Cardiac septum (tissue), 1 donor: ENCODE measurements at regions not wholly inside any gene's neighbourhood (a gene's known extent, or its start where the extent isn't known, plus 50 kb on each side); places are given as distances from the start of the nearest gene placed in this dataset.

ENCODE experiments used
- DNase-seq: peaks from one replicate; pipeline ENCODE4 v3.0.0-alpha.2; 2020; ENCODE audit warnings: low spot score
- intact Hi-C: fragments of 100-400 bp; cut with DNase I; formaldehyde crosslinking; loops from one replicate; pipeline ENCODE4 v1.14.0; 2022
- donor health status: DM: no; HTN: no; CAD: no.

DNA sequence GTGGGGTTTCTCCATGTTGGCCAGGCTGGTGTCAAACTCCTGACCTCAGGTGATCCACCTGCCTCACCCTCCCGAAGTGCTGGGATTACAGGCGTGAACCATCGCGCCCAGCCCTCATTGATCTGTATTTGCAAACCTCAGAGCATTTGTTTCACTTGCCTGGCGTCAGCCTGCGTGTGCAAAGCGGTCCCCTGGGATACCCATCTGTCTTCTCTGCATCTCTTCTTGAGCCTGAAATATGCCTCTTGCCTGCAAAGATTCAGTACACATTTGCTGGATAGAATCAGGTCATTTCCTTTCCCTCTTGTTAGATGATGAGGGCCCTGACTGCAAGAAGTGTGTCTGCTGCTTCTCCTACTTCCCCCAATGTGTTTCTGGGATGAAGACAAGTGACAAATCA lies 1291.0 kb downstream of the TBC1D22A start:
- intact Hi-C loops: no loop called here
- DNase-seq: no peak

DNA sequence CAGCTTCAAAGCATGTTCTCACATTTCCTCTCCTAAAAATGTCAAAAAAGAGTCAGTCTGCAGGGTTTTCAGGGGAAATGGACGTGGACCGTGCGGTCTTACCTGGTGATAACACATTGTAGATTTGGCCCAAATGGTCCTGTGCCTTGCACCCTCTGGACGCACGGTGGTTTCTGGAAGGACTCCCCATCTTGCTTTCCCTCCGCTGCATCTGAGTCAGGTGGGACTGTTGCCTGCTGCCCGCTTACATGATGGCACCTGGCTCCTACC lies 1290.1 kb downstream of the TBC1D22A start:
- DNase-seq: no peak
- intact Hi-C loops: no loop called here

DNA sequence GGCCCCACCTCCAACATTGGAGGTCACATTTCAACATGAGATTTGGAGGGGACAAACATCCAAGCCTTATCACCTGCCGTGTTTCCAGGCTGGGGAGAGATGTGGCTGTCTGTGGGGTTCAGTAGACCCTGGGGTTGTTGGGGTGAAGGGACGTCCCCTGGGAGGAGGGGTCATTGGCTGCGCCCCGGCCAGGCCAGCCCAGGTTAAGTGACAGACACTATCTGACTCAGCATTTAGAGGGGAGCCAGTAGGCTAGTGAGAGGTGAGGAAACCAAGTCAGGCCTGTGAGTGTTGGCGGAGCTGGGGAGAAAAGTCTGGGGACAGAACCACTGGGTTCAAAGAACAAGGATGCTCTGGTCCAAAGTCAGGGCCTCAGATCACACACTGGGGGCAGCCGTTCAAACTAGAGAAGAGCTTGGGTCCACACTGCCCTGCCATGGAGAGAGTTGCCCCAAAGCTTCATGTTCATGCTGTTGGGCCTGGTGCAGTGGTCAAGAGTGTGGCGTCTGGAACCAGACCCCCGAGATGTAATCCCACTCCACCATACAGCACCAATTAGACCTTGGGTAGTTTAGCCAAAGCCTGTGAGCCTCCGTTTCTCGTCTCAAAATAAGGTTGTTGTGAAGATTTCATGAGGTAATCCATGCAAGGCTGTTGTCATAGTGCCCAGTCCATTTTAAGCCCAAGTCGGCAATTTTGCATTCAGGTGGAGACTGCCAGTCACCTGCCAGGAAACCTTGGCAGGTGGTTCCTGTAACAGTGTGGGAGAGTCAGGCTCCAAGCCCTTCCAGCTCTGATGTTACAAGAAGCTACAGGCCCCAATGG lies 1289.6 kb downstream of the TBC1D22A start:
- intact Hi-C loops: no loop called here
- DNase-seq: no peak

DNA sequence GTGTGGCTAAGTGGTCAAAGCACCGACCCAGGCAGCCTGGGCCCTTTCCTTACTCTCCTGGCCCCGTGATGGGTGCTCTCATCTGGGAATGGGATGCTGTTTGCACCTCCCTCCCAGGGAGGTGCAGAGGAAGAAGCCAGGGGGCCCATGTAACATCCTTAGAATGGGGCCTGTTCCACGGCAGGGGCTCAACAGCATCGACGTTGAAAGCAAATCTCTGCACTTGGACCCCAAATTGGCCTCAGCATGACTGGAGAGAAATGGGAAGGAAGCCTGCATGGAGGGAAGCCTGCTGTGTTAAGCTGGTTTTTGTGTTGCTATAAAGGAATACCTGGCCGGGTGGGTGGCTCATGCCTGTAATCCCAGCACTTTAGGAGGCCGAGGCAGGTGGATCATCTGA lies 1288.4 kb downstream of the TBC1D22A start:
- no peak for DNase-seq
- intact Hi-C loops: no loop called here

DNA sequence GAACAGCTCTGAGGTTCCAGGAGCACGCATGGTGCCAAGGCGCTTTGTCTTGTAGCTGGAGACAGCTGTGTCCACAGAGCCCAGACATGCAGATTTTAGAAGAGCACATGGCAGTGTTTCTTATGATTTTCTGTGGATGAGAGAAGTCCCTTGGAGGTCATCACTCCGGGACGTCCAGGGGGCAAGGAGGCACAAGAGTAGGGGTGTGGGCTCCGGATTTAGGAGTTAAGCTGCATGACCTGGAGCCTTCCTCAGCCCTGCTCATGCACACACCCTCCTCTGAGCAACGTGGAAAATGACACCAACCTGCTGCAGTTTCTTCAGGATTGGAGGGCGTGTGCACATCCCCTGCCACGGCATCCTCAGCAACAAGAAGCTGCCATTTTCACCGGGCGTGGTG lies 1286.7 kb downstream of the TBC1D22A start:
- no peak for DNase-seq
- intact Hi-C loops: loop anchor here (10.0 kb wide), 1 partner anchor 64 kb away; no protein-coding TSS in a partner anchor

DNA sequence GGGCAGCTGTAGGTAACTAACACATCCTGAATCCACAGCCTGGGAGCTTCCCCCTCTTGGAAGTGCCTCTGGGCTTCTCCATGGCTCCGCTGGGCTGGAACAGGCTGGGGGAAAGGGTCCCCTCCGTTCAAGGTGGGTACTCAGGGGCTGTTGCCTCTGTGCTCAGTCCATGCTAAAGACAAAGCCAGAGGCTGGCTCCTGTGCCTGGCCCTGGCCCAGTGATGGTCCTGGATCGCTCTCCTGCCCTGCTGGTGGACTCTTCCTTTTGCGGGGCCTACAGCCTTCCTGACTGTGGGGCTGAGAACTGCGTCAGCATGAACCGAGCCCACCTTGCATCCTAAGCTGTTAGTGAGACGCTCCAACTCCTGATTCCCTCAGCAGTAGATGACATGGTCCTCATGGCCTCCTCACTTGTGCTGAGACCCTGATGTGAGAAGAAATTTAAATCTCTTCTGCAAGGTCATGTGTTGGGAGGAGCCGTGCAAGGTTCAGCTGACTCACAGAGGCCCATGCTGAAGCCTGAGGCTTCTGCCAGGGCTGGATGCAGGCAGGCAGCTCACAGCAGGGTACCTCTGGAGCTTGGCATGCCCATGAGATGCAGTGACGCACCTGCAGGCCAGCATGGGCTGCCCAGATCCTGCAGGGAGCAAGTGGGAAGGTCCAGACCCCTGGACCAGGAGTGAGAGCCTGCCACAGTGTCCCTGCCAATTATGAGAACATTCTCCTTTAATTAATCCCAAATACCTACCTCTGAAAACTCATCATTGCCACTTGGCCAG lies 1285.5 kb downstream of the TBC1D22A start:
- intact Hi-C loops: loop anchor here (10.0 kb wide), 1 partner anchor 63 kb away; no protein-coding TSS in a partner anchor
- no peak for DNase-seq

DNA sequence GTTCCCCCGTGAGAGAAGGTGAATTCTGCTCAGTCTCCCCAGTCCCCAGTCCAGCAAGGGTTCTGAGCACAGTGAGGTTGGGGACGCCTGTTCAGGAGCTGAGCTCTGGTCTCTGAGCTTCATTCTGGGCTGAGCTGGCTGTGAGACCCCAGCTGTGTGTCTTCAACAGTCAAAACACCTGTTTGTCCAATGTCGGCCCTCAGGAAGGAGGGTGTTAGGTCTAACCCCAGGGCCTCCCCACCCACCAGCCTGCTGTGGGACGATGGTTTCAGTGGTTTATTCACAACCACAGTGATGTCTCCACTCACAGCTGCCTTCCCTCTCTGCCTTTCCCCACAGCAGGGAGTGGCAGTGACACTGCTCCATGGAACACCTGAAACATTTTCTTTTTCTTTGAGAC lies 1282.9 kb downstream of the TBC1D22A start:
- DNase-seq: no peak

DNA sequence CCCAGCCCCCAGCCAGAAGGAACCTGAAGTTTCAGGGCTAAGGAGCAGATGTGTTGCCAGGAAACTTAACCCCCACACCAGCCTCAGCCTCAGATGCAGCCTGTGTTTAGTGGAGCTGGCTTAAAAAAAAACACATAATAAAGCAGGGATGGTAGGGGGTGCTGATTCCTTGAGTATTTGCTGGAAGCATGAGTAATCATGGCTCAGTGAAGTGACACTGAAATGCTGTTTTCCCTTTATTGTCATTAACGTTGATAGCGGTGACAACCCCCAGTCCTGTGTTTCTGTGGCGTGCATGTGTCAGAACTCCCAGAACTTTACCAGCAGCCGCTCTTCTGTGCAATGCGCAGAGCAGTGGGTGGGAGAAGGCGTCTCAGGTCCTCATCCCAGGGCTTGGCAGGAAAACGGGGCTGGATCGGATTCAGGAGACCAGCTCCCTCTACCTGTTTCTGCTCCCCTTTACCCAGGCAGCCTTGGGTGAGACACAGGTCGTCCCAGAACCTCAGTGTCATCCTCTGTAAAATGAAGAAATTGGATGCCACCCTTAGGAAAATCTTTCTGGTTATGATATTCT lies 1282.1 kb downstream of the TBC1D22A start:
- intact Hi-C loops: loop anchor here (10.0 kb wide), 1 partner anchor 60 kb away; no protein-coding TSS in a partner anchor

More for the DNA sequence above, 1282.9 kb downstream of the TBC1D22A start:
- intact Hi-C loops: loop anchor here (10.0 kb wide), 1 partner anchor 61 kb away; no protein-coding TSS in a partner anchor

DNA sequence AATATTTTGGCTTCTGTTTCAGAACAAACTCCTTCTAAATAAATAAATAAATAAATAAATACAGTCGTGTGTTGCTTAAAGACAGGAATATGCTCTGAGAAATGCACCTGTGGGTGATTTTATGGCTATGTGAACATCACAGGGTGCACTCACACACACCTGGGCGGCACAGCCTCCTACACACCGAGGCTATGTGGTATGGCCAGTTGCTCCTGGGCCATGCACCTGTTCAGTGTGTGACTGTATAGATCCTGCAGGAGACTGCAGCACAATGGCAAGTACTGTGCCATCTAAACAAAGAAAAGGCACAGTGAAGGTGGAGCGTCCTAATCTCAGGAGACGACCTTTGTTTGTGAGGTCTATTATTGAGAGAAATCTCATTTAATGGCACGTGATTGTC lies 1281.1 kb downstream of the TBC1D22A start:
- intact Hi-C loops: loop anchor here (10.0 kb wide), 1 partner anchor 59 kb away; no protein-coding TSS in a partner anchor
- DNase-seq: no peak

More for the DNA sequence above, 1282.1 kb downstream of the TBC1D22A start:
- no peak for DNase-seq

DNA sequence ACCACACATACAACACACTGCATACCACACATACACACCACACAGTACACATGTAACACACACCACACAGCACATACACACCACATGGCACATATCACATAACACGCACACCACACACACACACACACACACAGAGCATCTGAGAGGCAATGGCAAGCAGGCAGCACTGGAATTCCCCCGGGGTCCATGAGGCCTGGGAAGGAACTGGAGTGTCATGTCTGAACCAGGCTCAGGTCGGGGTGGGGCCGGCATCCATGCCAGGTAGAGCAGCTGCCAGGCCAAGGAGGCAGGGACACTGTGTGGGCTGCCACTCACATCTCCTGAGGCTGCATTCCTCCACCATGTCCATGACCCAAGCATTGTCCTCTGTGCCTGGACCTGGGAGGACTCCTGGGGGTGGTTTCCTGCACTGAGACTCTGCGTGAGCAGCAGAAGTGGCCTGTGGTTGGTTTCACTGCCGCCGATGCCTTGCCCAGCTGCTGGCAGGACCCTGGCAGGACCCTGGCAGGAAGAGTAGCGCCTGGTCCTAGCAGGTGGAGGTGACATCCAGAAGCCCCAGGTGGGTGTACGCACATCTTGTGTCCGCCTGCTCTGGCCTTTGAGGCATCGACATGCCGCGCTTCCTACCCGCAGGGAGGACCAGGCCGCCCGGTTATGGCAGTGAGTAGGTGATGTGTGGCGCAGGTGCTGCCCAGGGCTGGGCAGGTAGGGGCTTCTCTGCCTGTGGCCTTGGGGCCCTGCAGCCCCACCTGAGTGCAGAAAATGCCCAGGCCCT lies 1280.4 kb downstream of the TBC1D22A start:
- intact Hi-C loops: loop anchor here (10.0 kb wide), 1 partner anchor 58 kb away; no protein-coding TSS in a partner anchor
- DNase-seq: no peak

DNA sequence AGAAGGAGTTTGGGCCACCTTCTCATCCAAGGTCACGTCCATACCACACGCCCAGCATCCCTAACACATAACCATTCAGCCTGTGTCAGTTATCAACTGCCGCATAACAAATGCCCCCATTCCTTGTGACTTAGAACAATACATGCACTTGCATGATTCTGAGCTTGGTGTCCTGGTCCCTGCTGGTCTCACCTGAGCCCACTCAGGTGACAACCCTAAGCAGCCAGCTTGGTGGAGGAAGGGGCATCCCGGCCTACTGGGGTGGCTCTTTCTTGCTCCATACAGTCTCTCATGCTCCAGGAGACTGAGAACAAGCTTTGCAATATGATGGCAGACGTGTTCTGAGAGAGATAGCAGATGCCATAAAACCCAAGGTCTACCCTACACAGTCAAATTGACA lies 1276.9 kb downstream of the TBC1D22A start:
- intact Hi-C loops: no loop called here
- DNase-seq: no peak

DNA sequence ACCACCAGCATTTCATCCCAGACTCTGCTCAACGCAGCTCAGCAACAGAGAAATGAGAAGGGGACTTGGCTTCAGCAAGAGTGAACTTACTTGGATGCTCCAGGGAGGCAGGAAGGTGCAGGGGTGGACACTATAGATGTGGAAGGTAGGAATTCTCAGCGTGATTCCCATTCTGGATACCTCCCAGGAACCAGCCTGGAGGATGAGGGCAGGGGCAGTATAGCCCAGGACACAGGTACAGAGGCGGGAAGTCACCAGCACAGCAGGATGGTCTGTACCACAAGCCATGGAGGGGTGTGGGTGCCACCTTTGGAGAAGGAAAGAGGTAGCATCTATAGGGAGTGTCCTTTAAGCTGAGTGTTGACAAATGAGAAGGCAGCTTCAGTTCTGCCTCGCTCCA lies 1275.2 kb downstream of the TBC1D22A start:
- intact Hi-C loops: no loop called here
- no peak for DNase-seq

DNA sequence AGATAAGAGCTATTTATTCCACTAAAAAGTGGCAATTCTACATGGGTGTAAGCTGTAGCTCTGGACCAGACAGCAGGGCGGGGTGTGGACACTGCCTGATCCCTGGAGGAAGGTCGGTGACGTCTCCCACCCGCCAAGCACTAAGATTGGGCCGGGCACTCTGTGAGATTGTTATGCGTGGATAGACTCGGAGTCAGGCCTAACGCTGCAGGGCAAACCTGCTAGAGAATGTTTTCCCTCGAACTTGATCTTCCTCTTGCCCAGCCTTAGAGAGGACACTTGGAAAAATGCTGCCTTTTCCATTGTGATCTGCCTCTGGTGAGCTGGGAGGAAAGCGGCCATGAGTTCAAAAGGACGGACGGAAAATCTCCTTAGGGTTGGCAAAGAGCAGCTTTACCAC lies 1273.4 kb downstream of the TBC1D22A start:
- intact Hi-C loops: no loop called here
- no peak for DNase-seq

DNA sequence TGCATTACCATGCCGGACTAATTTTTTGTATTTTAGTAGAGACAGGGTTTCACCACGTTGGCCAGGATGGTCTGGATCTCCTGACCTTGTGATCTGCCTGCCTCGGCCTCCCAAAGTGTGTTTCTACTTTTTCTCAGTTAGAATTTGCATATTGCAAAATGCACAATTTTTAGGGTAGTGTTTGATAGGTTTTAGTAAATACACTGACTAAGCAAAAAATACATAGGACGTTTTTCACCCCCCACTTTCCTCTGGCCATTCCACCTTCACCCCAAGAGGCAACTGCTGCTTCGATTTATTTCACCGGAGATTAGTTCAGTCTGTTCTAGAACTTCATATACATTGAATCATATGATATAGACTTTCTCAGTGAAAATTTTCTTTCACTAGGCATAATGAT lies 1269.1 kb downstream of the TBC1D22A start:
- DNase-seq: no peak
- intact Hi-C loops: no loop called here

DNA sequence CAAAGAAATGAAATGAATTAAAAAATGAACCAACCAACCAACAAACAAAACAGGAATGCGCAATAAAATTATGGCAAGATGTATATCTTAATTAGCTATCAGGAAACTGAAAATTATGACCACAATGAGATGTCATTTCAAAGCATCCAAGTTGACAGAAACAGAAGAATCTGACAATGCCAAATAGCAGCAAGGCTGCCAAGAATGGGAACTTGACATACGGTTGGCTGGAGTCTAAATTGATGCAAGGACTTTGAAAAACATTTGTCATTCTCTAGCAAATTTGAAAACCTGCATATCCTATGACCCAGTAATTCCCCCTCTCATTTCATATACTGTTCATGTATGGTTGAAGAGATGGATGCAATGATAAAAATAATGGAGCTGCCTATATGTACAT lies 1262.6 kb downstream of the TBC1D22A start:
- DNase-seq: no peak
- intact Hi-C loops: no loop called here

DNA sequence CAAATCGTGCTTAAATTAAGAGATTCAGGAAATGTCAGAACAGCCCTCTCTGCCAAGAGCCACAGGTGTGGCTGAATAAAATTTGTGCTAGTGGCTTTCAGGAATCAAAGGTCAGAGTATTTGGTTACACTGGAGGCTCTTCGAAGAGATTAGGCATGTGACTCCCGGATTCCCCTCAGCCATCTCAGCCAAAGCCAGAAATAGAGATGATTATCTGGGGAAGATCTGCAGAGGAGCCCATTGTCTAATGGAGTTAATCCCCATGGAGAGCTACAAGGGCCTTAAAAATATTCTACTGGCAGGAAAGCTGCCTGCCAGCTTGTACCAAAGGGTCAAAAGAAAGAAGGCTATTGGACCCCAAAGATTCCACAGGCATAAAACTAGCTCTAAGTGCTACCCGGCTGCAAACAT lies 1259.5 kb downstream of the TBC1D22A start:
- no peak for DNase-seq
- intact Hi-C loops: no loop called here

DNA sequence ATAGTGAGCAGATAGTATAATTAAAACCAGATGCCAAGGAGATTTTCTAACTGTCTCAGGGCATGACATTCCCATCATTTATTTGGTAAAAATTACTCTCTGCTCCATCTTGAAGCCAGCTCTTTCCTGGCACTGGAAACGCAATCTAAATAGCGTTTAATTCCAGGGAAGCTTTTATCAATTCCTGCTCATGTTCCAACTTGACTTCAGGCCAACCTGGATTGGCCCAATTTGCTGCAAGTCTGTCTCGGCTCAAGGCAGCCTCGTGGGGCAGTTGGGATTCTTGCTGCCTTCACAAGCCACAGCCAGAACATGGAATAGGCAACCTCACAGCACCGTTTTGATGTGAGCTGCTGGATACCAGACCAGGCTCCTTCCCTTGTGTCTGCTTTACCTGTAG lies 1255.9 kb downstream of the TBC1D22A start:
- intact Hi-C loops: no loop called here
- DNase-seq: no peak

DNA sequence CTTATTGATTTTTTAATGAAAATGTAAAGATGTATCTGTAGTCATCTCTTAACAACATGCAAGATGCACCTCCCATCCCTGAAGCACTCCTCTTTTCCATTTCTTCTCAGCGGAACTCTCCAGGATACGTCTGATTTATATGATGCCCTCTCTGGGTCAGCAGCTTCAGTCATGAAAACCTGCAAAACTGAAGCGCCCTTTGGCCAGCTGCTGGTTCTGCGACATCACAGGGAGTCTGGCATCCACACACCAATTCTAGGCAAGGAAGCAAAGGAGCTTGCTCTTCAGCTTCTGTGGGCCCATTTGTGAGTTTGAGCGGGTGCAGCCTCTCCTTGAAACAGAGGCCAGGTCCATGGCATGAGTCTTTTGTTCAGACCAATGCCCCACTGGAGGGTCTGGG lies 1253.3 kb downstream of the TBC1D22A start:
- DNase-seq: no peak
- intact Hi-C loops: no loop called here

DNA sequence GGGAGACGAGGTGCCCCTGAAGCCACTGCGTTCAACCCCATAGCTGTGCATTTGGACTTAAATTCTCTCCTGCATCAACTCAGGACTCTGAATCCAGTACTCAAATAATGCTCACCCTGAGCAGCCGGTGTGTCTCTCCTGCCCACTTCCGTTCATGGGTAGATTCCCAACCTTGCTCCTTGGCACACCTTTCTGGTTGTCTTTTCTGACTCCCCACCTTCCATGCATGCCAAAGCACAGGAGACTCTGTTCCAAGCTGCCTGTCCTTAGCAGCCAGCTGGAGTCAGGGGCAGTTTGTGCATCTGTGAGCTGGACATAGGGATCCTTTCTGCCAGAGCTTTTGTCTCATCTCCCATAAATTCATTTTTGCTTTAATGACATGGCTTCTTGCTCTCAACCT lies 1242.5 kb downstream of the TBC1D22A start:
- DNase-seq: no peak
- intact Hi-C loops: no loop called here

DNA sequence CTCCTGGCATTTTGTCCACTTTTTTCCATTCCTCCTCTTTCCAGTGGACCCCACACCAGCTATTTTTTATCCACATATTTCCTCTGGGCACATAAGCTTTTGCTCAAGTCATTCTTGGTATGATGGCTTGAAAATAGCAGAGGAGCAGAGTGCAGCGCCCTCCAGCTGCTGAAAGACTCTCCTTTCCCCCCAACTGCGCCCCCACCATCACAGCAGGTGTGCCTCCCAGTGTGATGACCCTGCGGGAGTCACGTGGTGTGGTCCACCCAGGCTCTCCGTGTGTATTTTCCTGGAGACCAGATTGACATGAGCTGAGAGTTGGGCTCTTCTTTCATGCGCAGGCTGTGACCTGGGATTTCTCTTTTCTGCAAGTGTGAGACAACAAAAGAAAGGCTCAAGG lies 1241.6 kb downstream of the TBC1D22A start:
- DNase-seq: no peak
- intact Hi-C loops: no loop called here
